SK-N-MC (cell line): ENCODE measurements at regions not wholly inside any gene's neighbourhood (a gene's known extent, or its start where the extent isn't known, plus 50 kb on each side); places are given as distances from the start of the nearest gene placed in this dataset.

Experiments
- EZH2 ChIP-seq: fragments of 200-600 bp; sonication (generic); IDR thresholded peaks from one replicate; pipeline ENCODE4 v1.6.1; 2017; ENCODE audit warnings: antibody characterized with exemption
- FOXP2 ChIP-seq: optimal IDR thresholded peaks from 2 replicates; pipeline ENCODE3; 2011; ENCODE audit warnings: mild to moderate bottlenecking, moderate library complexity; ENCODE audit not compliant: insufficient read depth; ENCODE audit errors: extremely low read length, control extremely low read depth
- POLR2AphosphoS5 ChIP-seq: IDR thresholded peaks from 2 replicates; pipeline ENCODE4 v1.6.1; 2012; ENCODE audit warnings: mild to moderate bottlenecking, low read depth, low read length, borderline replicate concordance

- TF ChIP-seq EZH2 (no peak), POLR2AphosphoS5 (no peak), FOXP2 (no peak)
Measured at GRCh38 chr2:239496700-239497099, 95.9 kb upstream of the HDAC4 start.
